Pancreas (tissue), 10 donors: ENCODE measurements at regions not wholly inside any gene's neighbourhood (a gene's known extent, or its start where the extent isn't known, plus 50 kb on each side); places are given as distances from the start of the nearest gene placed in this dataset.

Source experiments
- ATAC-seq, 4 donors: fragments of 200-7000 bp; cut with Tn5 transposase; one replicate each; pipeline versions ENCODE4 v1.8.0 to v1.9.1; 2020; ENCODE audit warnings: mild to moderate bottlenecking in 4 of 4, moderate library complexity in 4 of 4
- DNase-seq, 6 donors: peaks; one replicate each; pipeline ENCODE4 v3.0.0-alpha.2; 2020
- FAIRE-seq: peaks from 2 replicates; lab custom pipeline; 2012; peaks lifted over from hg19 to GRCh38; lab: Jason Lieb, UNC
- H3K27ac ChIP-seq, 4 donors: fragments of 200-600 bp; sonication (generic); 1 replicate in 3 of 4; 2 replicates in 1 of 4; pipeline versions ENCODE4 v1.5.0 to v1.8.0; 2020
- H3K27me3 ChIP-seq, 4 donors: fragments of 200-600 bp; one replicate each; pipeline ENCODE4 v1.8.0; 2021
- H3K36me3 ChIP-seq, 3 donors: fragments of 200-600 bp; sonication (generic) in 1 of 3; one replicate each; pipeline versions ENCODE4 v1.5.0 to v1.8.0; 2020 to 2021
- H3K4me1 ChIP-seq, 3 donors: fragments of 200-600 bp; one replicate each; pipeline ENCODE4 v1.8.0; 2021
- H3K4me3 ChIP-seq, 4 donors: fragments of 200-600 bp; sonication (generic) in 2 of 4; one replicate each; pipeline versions ENCODE4 v1.5.0 to v1.8.0; 2020 to 2021
- H3K9me3 ChIP-seq, 4 donors: fragments of 200-600 bp; one replicate each; pipeline ENCODE4 v1.8.0; 2021
- WGBS, 2 donors: extraction: QIAGEN DNeasy Blood & Tissue Kit; methylation state at CpG; one replicate each; pipeline ENCODE4 v1.1.7; 2013; 5-methylcytosine and 5-hydroxymethylcytosine counted together
- intact Hi-C, 3 donors: fragments of 100-400 bp; cut with DNase I; formaldehyde crosslinking; loops; one replicate each; pipeline versions ENCODE4 v1.11.1 to v1.14.2; 2022
- TF ChIP-seq, protein P1 (sequence below), 4 donors: fragments of 200-600 bp; sonication (generic) in 3 of 4; IDR thresholded peaks; one replicate each; pipeline versions ENCODE4 v1.5.0 to v1.8.0; 2021; ENCODE audit warnings: antibody characterized with exemption in 4 of 4
- donor health status: healthy with polysubstance abuse.
- donor health status: DM: no; HTN: no; CAD: no; lungs with moderate emphysema.
- donor health status: DM: no; HTN: no; CAD: no.
- donor health status: control.
- donor health status: control.
- donor health status: Bipolar disorder and iron deficiency.
- donor health status: DM: yes; HTN: yes; CAD: no.
- donor health status: DM: no; HTN: no; CAD: no.
- donor health status: DM: no; HTN: no; CAD: no.
- donor health status: DM: yes; HTN: yes; CAD: no.

DNA sequence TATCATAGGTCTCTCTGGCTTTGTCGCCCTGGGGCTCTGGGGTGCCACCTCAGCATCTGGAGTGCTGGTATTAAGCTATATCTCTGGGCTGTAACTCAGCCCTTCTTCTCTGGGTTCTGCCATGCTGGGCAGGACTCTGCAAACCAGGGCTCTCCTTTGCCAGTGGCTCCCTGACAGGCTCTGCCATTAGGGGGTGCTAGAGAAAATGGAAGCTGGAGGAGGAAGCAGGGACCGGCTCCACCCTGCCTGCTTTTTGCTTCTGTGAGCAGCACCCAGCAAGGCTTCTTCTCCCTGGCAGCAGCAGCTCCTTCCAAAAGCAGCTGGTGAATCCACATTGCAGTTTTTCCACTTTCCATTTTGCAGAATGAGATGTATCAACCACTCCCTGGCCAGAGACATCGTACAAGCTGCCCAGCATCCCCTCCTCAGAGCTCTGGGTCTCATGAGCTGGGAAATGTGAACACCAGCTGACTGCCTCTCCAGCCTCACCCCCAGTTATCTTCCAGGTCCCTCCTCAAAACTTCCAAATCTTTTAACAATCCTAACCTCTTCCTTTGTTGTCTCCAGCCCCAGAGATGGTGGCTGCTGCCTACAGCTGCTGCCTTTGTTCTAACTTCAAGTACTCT lies 165.0 kb downstream of the ABHD5 start:
- intact Hi-C loops, result loop anchor here in 1 of 3 donors (10.0 kb wide), 1 partner anchor 339 kb away; no protein-coding TSS in a partner anchor
- TF ChIP-seq, protein P1, sequence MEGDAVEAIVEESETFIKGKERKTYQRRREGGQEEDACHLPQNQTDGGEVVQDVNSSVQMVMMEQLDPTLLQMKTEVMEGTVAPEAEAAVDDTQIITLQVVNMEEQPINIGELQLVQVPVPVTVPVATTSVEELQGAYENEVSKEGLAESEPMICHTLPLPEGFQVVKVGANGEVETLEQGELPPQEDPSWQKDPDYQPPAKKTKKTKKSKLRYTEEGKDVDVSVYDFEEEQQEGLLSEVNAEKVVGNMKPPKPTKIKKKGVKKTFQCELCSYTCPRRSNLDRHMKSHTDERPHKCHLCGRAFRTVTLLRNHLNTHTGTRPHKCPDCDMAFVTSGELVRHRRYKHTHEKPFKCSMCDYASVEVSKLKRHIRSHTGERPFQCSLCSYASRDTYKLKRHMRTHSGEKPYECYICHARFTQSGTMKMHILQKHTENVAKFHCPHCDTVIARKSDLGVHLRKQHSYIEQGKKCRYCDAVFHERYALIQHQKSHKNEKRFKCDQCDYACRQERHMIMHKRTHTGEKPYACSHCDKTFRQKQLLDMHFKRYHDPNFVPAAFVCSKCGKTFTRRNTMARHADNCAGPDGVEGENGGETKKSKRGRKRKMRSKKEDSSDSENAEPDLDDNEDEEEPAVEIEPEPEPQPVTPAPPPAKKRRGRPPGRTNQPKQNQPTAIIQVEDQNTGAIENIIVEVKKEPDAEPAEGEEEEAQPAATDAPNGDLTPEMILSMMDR (IDR thresholded peaks at IDR 0.05), result peak in 3 of 4 donors; percentile 39 to 72 (median 54)
- no peaks in the 10 kb centered on the region for H3K36me3 ChIP-seq
- WGBS, 2 donors, result 22 to 28% methylated on average over 3 of the region's 3 CpGs
- no peaks in the 10 kb centered on the region for H3K9me3 ChIP-seq
- ATAC-seq (peak; percentile 61 to 98 (median 86)), DNase-seq (peak in 5 of 6 donors; percentile 36 to 69 (median 58)), FAIRE-seq (no peak)
- no peaks in the 10 kb centered on the region for H3K4me1 ChIP-seq
- no peak overlapping the region for H3K4me3 ChIP-seq
- no peak overlapping the region for H3K27ac ChIP-seq
- H3K27me3 ChIP-seq, result no peaks in the 10 kb centered on the region

GRCh38 chr3:43856351-43856750 lies 165.6 kb downstream of the ABHD5 start:
- intact Hi-C loops, result loop anchor here in 1 of 3 donors (10.0 kb wide), 1 partner anchor 338 kb away; no protein-coding TSS in a partner anchor
- FAIRE-seq (no peak), ATAC-seq (no peak), DNase-seq (no peak)
- H3K27me3 ChIP-seq, result no peaks in the 10 kb centered on the region
- no peak overlapping the region for H3K4me3 ChIP-seq
- WGBS, 2 donors, result 50 to 78% methylated on average over 7 of the region's 7 CpGs
- TF ChIP-seq, protein P1 (IDR thresholded peaks at IDR 0.05), result no peak
- H3K27ac ChIP-seq, result no peak overlapping the region
- H3K36me3 ChIP-seq, result no peaks in the 10 kb centered on the region
- H3K4me1 ChIP-seq, result no peaks in the 10 kb centered on the region
- no peaks in the 10 kb centered on the region for H3K9me3 ChIP-seq

GRCh38 chr3:43856761-43857160 lies 166.0 kb downstream of the ABHD5 start:
- DNase-seq (no peak), FAIRE-seq (no peak), ATAC-seq (no peak)
- H3K27me3 ChIP-seq, result no peaks in the 10 kb centered on the region
- 42 to 63% methylated on average over 5 of the region's 5 CpGs for WGBS, 2 donors
- H3K9me3 ChIP-seq, result no peaks in the 10 kb centered on the region
- no peaks in the 10 kb centered on the region for H3K4me1 ChIP-seq
- H3K36me3 ChIP-seq, result no peaks in the 10 kb centered on the region
- H3K27ac ChIP-seq, result no peak overlapping the region
- TF ChIP-seq, protein P1 (IDR thresholded peaks at IDR 0.05), result no peak
- intact Hi-C loops, result loop anchor here in 1 of 3 donors (10.0 kb wide), 1 partner anchor 338 kb away; no protein-coding TSS in a partner anchor
- no peak overlapping the region for H3K4me3 ChIP-seq

DNA sequence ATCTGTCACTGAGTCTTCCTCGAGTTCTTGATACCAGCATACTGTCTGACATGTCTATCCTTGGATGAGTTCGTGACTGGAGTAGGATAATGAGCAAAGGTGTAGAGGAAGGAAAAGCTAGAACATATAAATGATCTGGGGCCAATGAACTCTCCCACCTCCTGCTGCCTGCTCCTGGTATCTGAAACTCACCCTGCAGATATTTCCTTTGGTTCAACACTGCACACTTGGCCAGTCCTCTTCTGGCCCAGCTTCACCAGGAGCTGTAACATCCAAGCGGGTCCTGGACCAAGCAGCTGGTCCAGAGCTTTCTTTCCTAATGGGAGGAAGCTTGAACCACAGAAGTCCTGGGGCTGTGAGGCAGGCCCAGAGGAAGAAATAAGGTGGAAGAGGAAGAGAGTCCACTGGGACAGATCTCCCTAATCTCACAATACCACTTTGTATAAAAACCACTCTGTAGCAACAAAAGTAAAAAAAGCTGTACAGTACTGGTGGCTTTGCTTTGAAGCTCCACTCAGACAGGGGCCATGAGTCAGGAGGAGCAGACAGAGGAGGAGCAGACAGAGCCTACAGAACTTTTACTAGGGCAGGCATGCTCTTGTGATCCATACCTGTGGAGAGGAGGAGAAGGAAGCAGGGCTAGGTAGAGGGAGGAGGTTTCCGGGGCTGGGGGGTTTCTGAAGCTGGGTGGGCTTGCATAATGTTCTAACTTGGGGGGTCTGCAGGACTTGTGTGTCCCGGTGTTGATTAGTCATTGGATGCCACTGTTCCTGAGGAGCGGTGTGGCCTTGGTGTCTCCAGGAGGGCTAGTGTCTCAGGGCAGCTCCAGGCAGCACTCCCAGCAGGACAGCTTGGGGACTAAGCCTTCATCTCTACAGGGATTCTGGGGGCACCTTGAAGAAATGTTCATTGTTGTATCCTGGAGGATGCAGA lies 166.9 kb downstream of the ABHD5 start:
- H3K4me1 ChIP-seq, result no peaks in the 10 kb centered on the region
- no peaks in the 10 kb centered on the region for H3K27me3 ChIP-seq
- DNase-seq, result no peak
- TF ChIP-seq, protein P1 (IDR thresholded peaks at IDR 0.05), result no peak
- H3K4me3 ChIP-seq, result no peak overlapping the region
- no peaks in the 10 kb centered on the region for H3K9me3 ChIP-seq
- intact Hi-C loops, result loop anchor here in 1 of 3 donors (10.0 kb wide), 1 partner anchor 337 kb away; no protein-coding TSS in a partner anchor
- FAIRE-seq, result no peak
- no peak overlapping the region for H3K27ac ChIP-seq
- WGBS, 2 donors, result 49 to 67% methylated on average over 6 of the region's 6 CpGs
- no peaks in the 10 kb centered on the region for H3K36me3 ChIP-seq
- ATAC-seq, result no peak
